KMS-11 (cell line): ENCODE measurements at regions not wholly inside any gene's neighbourhood (a gene's known extent, or its start where the extent isn't known, plus 50 kb on each side); places are given as distances from the start of the nearest gene placed in this dataset.

ENCODE experiments used
- H2AFZ ChIP-seq: fragments of 200-600 bp; sonication (generic); 2 replicates; pipeline ENCODE4 v1.6.1; 2016; ENCODE audit warnings: antibody characterized with exemption, mixed run types, low read depth
- H3K27ac ChIP-seq: fragments of 200-600 bp; sonication (generic); 2 replicates; pipeline ENCODE4 v1.6.1; 2016; ENCODE audit warnings: mild to moderate bottlenecking, mixed run types
- H3K27me3 ChIP-seq: fragments of 200-600 bp; sonication (generic); 2 replicates; pipeline ENCODE4 v1.6.1; 2017; ENCODE audit warnings: mild to moderate bottlenecking, low read depth, mixed run types, moderate library complexity; ENCODE audit not compliant: insufficient read depth
- H3K36me3 ChIP-seq: fragments of 200-600 bp; sonication (generic); 2 replicates; pipeline ENCODE4 v1.6.1; 2017; ENCODE audit warnings: mild to moderate bottlenecking, mixed run types; ENCODE audit not compliant: insufficient read depth
- H3K4me1 ChIP-seq: fragments of 200-600 bp; sonication (generic); 2 replicates; pipeline ENCODE4 v1.6.1; 2016; ENCODE audit warnings: mild to moderate bottlenecking, low read depth, mixed run types; ENCODE audit not compliant: poor library complexity, severe bottlenecking
- H3K4me2 ChIP-seq: fragments of 200-600 bp; sonication (generic); 2 replicates; pipeline ENCODE4 v1.7.0; 2016; ENCODE audit warnings: mild to moderate bottlenecking, mixed run types
- H3K4me3 ChIP-seq: fragments of 200-600 bp; sonication (generic); IDR thresholded peaks from 2 replicates; pipeline ENCODE4 v1.6.1; 2017; ENCODE audit warnings: low read depth, low read length, mixed read lengths; ENCODE audit not compliant: insufficient read depth
- H3K79me2 ChIP-seq: fragments of 200-600 bp; sonication (generic); 2 replicates; pipeline ENCODE4 v1.6.1; 2016; ENCODE audit warnings: low read depth, mixed run types; ENCODE audit not compliant: insufficient read depth
- H3K9ac ChIP-seq: fragments of 200-600 bp; sonication (generic); 2 replicates; pipeline ENCODE4 v1.6.1; 2016; ENCODE audit warnings: mild to moderate bottlenecking, mixed run types
- H4K20me1 ChIP-seq: fragments of 200-600 bp; sonication (generic); 2 replicates; pipeline ENCODE4 v1.6.1; 2016; ENCODE audit warnings: mild to moderate bottlenecking, mixed run types; ENCODE audit not compliant: insufficient read depth
- TF ChIP-seq, protein P1 (sequence below): fragments of 200-600 bp; sonication (generic); conservative IDR thresholded peaks from 2 replicates; pipeline ENCODE4 v1.6.1; 2017; ENCODE audit warnings: low read depth, mild to moderate bottlenecking, antibody characterized with exemption, low read length, moderate library complexity, mixed read lengths

- TF ChIP-seq, protein P1, sequence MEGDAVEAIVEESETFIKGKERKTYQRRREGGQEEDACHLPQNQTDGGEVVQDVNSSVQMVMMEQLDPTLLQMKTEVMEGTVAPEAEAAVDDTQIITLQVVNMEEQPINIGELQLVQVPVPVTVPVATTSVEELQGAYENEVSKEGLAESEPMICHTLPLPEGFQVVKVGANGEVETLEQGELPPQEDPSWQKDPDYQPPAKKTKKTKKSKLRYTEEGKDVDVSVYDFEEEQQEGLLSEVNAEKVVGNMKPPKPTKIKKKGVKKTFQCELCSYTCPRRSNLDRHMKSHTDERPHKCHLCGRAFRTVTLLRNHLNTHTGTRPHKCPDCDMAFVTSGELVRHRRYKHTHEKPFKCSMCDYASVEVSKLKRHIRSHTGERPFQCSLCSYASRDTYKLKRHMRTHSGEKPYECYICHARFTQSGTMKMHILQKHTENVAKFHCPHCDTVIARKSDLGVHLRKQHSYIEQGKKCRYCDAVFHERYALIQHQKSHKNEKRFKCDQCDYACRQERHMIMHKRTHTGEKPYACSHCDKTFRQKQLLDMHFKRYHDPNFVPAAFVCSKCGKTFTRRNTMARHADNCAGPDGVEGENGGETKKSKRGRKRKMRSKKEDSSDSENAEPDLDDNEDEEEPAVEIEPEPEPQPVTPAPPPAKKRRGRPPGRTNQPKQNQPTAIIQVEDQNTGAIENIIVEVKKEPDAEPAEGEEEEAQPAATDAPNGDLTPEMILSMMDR: no peak
- no peak overlapping the region for H3K27ac ChIP-seq
These were observed 450.5 kb downstream of the ELAVL2 start for GRCh38 chr9:23375511-23375910.

GRCh38 chr9:23379842-23380241, 446.2 kb downstream of the ELAVL2 start:
- H3K27me3 ChIP-seq: no peaks in the 10 kb centered on the region
- H4K20me1 ChIP-seq: no peaks in the 10 kb centered on the region
- no peaks in the 10 kb centered on the region for H3K36me3 ChIP-seq
- no peak overlapping the region for H3K9ac ChIP-seq
- no peak overlapping the region for H3K27ac ChIP-seq
- TF ChIP-seq, protein P1: no peak
- no peak overlapping the region for H3K4me2 ChIP-seq
- H3K79me2 ChIP-seq: no peaks in the 10 kb centered on the region
- H3K4me3 ChIP-seq: no peak overlapping the region
- no peak overlapping the region for H2AFZ ChIP-seq
- no peaks in the 10 kb centered on the region for H3K4me1 ChIP-seq

More at GRCh38 chr9:23375511-23375910, 450.5 kb downstream of the ELAVL2 start:
- Histone ChIP-seq H2AFZ (no peak overlapping the region), H3K9ac (no peak overlapping the region), H3K36me3 (no peaks in the 10 kb centered on the region), H3K4me3 (no peak overlapping the region), H3K27me3 (no peaks in the 10 kb centered on the region), H3K4me2 (no peak overlapping the region), H3K4me1 (no peaks in the 10 kb centered on the region), H4K20me1 (no peaks in the 10 kb centered on the region), H3K79me2 (no peaks in the 10 kb centered on the region)

DNA sequence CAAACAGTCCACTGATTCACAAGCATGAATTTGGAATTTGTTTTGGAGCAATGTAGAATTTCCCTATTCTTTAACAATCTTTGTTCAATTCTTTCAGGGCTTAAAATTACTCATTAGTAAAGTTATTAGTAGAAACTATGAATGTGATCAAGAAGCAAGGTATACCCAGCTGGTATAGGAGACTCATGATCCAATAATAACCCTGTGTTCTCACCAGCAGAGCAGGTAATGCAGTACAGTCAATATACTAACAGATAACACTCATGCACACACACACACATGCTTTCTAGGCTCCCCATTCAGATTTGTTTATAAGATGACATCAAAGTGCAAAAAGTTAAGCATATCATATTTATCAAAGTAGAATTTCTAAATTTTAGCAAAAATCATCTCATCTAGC, 445.2 kb downstream of the ELAVL2 start:
- no peak overlapping the region for H3K9ac ChIP-seq
- TF ChIP-seq, protein P1: no peak
- H3K4me3 ChIP-seq: no peak overlapping the region
- no peak overlapping the region for H3K4me2 ChIP-seq
- no peaks in the 10 kb centered on the region for H3K79me2 ChIP-seq
- no peaks in the 10 kb centered on the region for H3K4me1 ChIP-seq
- no peaks in the 10 kb centered on the region for H3K27me3 ChIP-seq
- no peak overlapping the region for H2AFZ ChIP-seq
- no peaks in the 10 kb centered on the region for H4K20me1 ChIP-seq
- H3K27ac ChIP-seq: no peak overlapping the region
- H3K36me3 ChIP-seq: no peaks in the 10 kb centered on the region

- no peak overlapping the region for H3K27ac ChIP-seq
- H4K20me1 ChIP-seq: no peaks in the 10 kb centered on the region
- H3K4me2 ChIP-seq: no peak overlapping the region
- H3K27me3 ChIP-seq: no peaks in the 10 kb centered on the region
- H3K36me3 ChIP-seq: no peaks in the 10 kb centered on the region
- H3K4me3 ChIP-seq: no peak overlapping the region
- H2AFZ ChIP-seq: no peak overlapping the region
- no peaks in the 10 kb centered on the region for H3K4me1 ChIP-seq
- H3K9ac ChIP-seq: no peak overlapping the region
- TF ChIP-seq, protein P1: no peak
- H3K79me2 ChIP-seq: no peaks in the 10 kb centered on the region
These were observed 443.6 kb downstream of the ELAVL2 start for GRCh38 chr9:23382418-23382817.

- TF ChIP-seq, protein P1: no peak
- H3K79me2 ChIP-seq: no peaks in the 10 kb centered on the region
These were observed 431.9 kb downstream of the ELAVL2 start for GRCh38 chr9:23394189-23394588.

More at GRCh38 chr9:23394189-23394588, 431.9 kb downstream of the ELAVL2 start:
- no peak overlapping the region for H3K9ac ChIP-seq
- H3K36me3 ChIP-seq: no peaks in the 10 kb centered on the region
- H3K27ac ChIP-seq: no peak overlapping the region
- H3K4me2 ChIP-seq: no peak overlapping the region
- no peak overlapping the region for H3K4me3 ChIP-seq
- no peak overlapping the region for H2AFZ ChIP-seq
- H4K20me1 ChIP-seq: no peaks in the 10 kb centered on the region
- no peaks in the 10 kb centered on the region for H3K27me3 ChIP-seq
- no peaks in the 10 kb centered on the region for H3K4me1 ChIP-seq
